IPS-11a (cell line): ENCODE measurements at regions not wholly inside any gene's neighbourhood (a gene's known extent, or its start where the extent isn't known, plus 50 kb on each side); places are given as distances from the start of the nearest gene placed in this dataset.
"Not testable (repeated sequence)": the region's sequence is repeated elsewhere in the genome, so short reads cannot be mapped to it uniquely, and the experiment has no call there.

ENCODE experiments used
- H3K4me3 ChIP-seq: one replicate; pipeline ENCODE4 v1.5.1; 2013; ENCODE audit warnings: low read depth, low read length, control low read depth

DNA sequence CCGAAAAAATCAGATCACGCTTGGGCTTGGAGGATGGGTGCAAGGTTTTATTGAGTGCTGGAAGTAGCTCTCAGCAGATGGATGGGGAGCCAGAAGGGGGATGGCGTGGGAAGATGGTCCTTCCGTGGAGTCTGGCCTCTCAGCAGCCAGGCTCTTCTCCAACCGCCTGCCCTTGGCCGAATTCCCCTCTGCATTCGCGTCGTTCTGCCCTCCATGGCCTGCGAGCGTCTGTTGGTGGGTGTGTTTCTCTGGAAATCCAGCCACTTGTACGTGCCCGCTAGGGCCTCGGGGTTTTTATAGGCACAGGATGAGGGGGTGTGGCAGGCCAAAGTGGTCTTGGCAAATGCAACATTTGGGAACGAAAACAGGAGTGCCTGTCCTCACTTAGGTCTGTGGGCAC, 815.2 kb downstream of the TSN start:
- H3K4me3 ChIP-seq: no peak overlapping the region

DNA sequence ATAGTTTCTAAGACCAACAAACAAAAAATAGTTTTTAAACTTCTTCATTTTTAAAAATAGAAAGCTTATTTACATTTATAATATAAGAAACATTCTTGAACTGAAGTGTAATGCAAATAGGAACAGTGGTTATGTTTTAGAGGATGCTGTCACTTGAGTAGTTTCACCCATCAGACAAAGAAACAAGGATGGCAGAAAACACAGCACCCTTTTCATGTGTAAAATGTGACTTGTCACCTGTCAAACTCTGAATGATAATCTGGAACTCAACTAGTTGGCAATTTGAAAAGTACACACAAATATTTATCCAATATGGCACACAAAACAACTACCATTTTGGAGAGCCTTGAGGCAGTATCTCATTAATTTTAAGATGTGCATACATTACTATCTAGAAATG, 816.0 kb downstream of the TSN start:
- H3K4me3 ChIP-seq: not testable (repeated sequence)

GRCh38 chr2:122575076-122575475, 819.6 kb downstream of the TSN start:
- no peak overlapping the region for H3K4me3 ChIP-seq

GRCh38 chr2:122583159-122583917, 827.9 kb downstream of the TSN start:
- no peak overlapping the region for H3K4me3 ChIP-seq

- H3K4me3 ChIP-seq: no peak overlapping the region
These were observed 835.1 kb downstream of the TSN start for GRCh38 chr2:122590524-122590923.

DNA sequence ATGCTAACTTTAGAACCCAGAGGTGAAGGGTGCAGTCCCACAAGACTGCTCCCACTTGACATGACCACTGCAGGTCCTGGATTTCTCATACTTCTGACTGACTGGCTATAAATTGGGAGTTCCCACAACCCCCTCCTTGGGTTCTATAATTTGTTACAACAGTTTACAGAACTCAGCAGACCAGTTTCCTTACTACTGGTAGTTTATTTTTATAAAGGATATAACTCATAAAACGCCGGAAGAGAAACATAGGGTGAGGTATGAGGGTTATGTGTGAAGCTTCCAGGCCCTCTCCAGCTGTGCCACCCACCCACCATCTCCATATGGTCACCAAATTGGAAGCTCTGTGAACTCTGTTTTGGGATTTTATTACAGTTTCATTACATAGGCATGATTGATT, 839.6 kb downstream of the TSN start:
- no peak overlapping the region for H3K4me3 ChIP-seq

GRCh38 chr2:122596598-122596997, 841.1 kb downstream of the TSN start:
- no peak overlapping the region for H3K4me3 ChIP-seq

- no peak overlapping the region for H3K4me3 ChIP-seq
These were observed 843.3 kb downstream of the TSN start for GRCh38 chr2:122598784-122599183.

DNA sequence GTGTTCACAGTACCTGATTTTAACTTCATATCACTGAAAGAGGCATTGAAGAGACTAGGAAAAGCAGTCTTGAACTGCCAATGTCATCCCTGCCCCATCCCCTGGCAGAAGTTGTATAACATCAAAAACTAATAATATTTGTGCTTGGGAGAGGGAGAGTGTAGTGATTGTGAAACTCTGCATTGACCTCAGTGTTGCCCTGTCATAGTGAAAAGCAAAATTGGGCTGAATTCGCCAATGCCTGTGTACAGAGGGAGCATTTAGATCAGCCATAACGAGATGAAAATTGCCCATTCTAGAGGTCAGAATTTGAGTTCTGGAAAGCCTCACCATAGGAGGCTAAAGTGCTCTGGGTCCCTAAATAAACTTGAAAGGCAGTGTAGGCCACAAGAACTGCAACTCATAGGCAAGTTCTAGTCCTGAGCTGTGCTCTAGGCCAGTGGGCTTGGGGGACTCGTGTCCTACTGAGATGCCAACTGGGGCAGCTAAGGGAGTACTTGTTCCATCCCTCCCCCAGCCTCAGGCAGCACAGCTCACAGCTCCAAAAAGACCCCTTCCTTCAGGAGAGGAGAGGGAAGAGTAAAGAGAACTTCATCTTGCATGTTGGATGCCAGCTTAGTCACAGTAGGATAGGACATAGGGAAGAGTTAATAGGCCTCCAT, 855.6 kb downstream of the TSN start:
- H3K4me3 ChIP-seq: no peak overlapping the region

GRCh38 chr2:122622934-122623333, 867.5 kb downstream of the TSN start:
- no peak overlapping the region for H3K4me3 ChIP-seq

- H3K4me3 ChIP-seq: no peak overlapping the region
These were observed 871.9 kb downstream of the TSN start for GRCh38 chr2:122627388-122627787.

DNA sequence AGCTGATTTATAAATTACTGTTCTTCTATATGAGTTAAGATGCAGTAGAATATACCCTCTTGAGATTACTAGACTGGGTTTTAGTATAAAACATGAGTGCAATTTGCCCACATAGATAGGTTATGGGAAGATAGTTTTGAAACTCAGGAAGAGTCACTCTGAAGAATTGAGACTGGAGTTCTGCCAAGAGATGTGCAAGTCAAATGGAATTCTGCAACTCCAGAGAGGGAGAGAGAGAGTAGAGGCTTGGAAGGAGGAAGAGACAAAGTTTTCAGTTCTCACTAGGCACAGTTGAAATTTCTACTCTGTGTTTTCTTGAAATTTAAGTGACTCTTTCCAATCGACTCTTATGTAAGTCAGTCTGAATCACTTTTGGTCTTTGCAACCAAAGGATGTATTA, 878.8 kb downstream of the TSN start:
- no peak overlapping the region for H3K4me3 ChIP-seq

- no peak overlapping the region for H3K4me3 ChIP-seq
These were observed 879.5 kb downstream of the TSN start for GRCh38 chr2:122634920-122635319.

DNA sequence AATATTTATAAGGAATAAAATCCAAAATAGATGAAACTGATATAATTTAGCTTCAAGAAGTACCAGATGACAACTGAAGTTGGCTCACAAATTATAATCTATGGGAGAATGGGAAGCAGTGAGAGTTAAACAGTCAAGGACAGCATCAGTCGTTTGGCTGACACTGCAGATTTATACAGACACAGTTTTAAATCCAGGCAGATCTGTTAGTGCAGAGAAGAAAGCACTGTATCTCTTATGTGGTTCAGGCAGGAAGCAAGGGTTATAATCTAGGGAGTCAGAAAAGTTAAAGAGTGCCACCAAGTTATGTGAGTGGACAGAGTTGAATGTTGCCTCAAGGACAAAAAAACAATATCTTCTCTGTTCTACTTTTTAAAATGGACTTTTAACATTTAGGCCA, 880.2 kb downstream of the TSN start:
- no peak overlapping the region for H3K4me3 ChIP-seq

- no peak overlapping the region for H3K4me3 ChIP-seq
These were observed 880.6 kb downstream of the TSN start for GRCh38 chr2:122636097-122636496.

- H3K4me3 ChIP-seq: no peak overlapping the region
These were observed 883.7 kb downstream of the TSN start for GRCh38 chr2:122639176-122639575.

DNA sequence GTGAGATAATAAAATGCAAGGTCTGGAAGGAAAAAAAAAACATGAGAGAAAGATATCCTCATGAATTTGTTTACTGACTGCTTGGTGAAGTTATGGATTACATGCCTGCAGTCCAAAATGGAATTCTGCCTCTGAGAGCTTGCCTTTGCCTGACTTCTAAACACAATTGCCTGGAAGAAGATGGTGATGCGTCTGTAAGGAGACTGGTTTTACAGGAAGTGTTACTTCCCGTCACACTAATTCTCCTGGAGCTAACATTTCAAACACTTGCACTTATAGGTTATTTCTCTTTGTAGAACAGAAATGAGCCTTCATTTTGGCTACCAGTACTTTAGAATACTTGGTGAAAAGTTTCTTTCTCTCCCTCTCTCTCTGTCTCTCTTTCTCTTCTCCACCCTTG, 884.3 kb downstream of the TSN start:
- no peak overlapping the region for H3K4me3 ChIP-seq

DNA sequence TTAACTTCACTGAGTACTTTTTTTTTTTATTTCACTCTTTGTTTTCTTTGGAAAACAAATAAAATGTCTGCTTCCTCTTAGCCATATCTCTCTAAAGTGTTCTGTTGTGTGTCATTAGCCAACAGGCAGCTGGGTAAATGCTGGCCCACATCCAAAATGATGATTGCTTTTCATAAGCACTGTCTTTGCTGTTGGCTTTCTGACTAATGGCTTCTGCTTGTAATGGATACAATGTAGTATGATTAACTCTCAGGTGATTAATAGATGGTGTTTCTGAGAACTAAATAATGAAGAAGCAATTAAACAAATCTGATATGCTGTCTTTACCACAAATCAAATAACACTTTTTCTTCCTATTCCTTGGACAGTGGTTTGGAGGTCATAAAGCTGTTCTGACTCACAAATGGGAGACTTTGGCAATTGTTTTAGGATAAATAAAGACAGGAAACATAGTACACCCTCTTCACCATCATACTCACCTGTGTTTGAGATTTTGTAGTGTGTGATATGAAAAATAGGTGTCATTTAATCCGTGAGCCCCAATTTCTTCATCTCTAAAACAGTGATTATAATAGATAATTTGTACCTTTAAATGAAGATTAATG, 888.4 kb downstream of the TSN start:
- H3K4me3 ChIP-seq: no peak overlapping the region

GRCh38 chr2:122651236-122651635, 895.8 kb downstream of the TSN start:
- H3K4me3 ChIP-seq: no peak overlapping the region

- H3K4me3 ChIP-seq: no peak overlapping the region
These were observed 896.3 kb downstream of the TSN start for GRCh38 chr2:122651780-122652179.

DNA sequence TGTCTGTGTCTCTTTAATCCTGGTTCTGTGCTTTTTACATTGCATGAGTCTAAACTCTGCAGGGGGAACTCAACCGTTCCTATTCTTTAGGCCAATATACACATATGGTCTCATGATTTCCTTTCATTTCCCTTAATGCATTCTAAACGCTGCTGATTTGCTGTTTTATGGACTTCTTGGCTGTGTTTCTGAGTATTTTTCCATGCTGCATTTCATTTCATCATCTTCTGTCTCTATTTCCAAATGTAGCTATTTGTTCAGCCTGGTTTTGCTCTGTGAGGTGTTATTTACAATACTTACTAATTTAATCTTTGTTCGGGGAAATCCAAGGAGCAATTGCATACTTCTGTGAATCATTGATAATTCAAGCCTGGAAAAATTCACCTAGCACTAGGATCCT, 897.2 kb downstream of the TSN start:
- no peak overlapping the region for H3K4me3 ChIP-seq

DNA sequence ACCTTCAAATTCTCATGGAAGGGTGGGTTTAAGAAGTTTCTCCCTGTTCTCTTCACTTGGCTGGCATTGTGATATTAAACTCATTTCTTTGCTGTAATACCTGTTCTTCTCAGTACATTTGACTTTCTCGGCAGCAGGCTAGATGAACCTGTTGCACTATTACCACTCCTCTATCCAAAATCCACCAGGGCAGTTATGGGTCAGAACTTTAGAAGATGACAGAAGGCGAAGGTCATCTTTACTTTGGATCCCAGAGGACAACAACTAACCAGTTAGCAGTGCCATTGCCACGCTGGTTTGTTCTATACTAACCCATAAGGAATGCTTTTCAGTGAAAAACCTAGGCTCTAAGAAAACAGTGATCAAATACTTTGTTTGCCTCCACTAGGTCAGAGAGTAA, 901.0 kb downstream of the TSN start:
- no peak overlapping the region for H3K4me3 ChIP-seq
